Chondrocyte (in vitro differentiated cells): ENCODE measurements at regions not wholly inside any gene's neighbourhood (a gene's known extent, or its start where the extent isn't known, plus 50 kb on each side); places are given as distances from the start of the nearest gene placed in this dataset.
A peak's percentile ranks its signal among the peaks of the same experiment; 100 is the strongest.
"Not testable (repeated sequence)": the region's sequence is repeated elsewhere in the genome, so short reads cannot be mapped to it uniquely, and the experiment has no call there.

Experiments used
- DNase-seq: peaks from one replicate; pipeline ENCODE4 v3.0.0; 2021; ENCODE audit warnings: mixed read lengths, low spot score
- H3K27ac Mint-ChIP-seq: one replicate; pipeline ENCODE4 v1.8.0; 2021; ENCODE audit warnings: mild to moderate bottlenecking, moderate library complexity, mixed read lengths; ENCODE audit not compliant: unreplicated experiment
- H3K27me3 Mint-ChIP-seq: 2 replicates; pipeline ENCODE4 v1.8.0; 2021; ENCODE audit warnings: low read depth, mixed read lengths
- H3K36me3 Mint-ChIP-seq: 2 replicates; pipeline ENCODE4 v1.8.0; 2021; ENCODE audit warnings: low read depth, mixed read lengths
- H3K4me1 Mint-ChIP-seq: 2 replicates; pipeline ENCODE4 v1.8.0; 2021; ENCODE audit warnings: low read depth, mild to moderate bottlenecking, mixed read lengths
- H3K4me3 Mint-ChIP-seq: one replicate; pipeline ENCODE4 v1.8.0; 2021; ENCODE audit warnings: mild to moderate bottlenecking, moderate library complexity, mixed read lengths; ENCODE audit not compliant: unreplicated experiment
- H3K9me3 Mint-ChIP-seq: 2 replicates; pipeline ENCODE4 v1.8.0; 2021; ENCODE audit warnings: low read depth, mixed read lengths
- TF ChIP-seq, protein P1 (sequence below): fragments of 200-600 bp; sonication (generic); IDR thresholded peaks from 2 replicates; pipeline ENCODE4 v1.5.0; 2021; ENCODE audit warnings: antibody characterized with exemption, mild to moderate bottlenecking, moderate library complexity

DNA sequence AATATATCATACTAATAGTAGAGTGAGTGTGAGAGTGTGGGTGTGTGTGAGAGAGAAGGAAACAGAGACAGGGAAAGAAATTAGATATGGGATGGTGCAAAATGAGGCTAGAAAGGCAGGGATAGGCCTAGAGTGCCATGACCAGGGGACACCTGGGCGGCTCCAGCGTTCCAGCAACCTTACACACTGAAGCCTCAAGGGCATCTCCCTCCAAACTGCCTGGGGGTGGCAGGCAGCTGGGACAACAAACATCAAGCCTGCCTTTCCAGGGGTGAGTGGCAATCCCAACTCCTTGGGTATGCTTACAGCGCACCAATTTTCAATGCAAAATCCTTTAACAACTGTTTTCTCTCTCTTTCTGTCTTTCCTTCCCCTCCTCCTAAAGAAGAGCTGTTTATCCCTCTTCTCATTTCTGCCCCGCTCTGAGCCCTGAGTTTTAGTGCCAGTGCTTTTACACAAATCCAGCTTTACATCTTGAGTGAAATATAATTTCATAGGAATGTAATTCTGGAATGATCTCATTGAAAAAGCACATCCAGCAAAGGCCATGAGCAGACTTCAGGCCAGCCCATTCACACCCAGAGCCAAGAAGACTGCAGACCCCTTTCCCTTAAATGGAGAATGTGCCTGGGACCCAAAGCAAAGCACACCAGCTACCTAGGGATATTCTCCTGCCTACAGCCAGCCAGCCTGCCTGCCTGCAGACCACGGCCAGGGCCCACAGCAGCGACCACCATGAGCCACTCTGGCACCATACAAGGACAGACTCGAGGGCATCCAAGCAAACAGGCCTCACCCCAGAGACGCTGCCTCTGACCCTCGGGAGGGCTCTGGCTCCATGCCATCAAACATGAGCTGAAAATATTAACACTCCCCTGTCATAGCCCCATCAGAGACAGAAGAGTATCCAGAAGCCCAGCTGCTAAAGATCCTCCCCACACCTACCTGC, 90.3 kb downstream of the RPL27A start:
- Mint-ChIP-seq H3K27ac (peak overlapping the region; percentile 88), H3K36me3 (peaks cover 5% of the 10 kb centered on the region), H3K27me3 (no peaks in the 10 kb centered on the region), H3K4me3 (no peak overlapping the region), H3K4me1 (peaks cover 85% of the 10 kb centered on the region), H3K9me3 (no peaks in the 10 kb centered on the region)
- DNase-seq, result no peak
- TF ChIP-seq, protein P1, sequence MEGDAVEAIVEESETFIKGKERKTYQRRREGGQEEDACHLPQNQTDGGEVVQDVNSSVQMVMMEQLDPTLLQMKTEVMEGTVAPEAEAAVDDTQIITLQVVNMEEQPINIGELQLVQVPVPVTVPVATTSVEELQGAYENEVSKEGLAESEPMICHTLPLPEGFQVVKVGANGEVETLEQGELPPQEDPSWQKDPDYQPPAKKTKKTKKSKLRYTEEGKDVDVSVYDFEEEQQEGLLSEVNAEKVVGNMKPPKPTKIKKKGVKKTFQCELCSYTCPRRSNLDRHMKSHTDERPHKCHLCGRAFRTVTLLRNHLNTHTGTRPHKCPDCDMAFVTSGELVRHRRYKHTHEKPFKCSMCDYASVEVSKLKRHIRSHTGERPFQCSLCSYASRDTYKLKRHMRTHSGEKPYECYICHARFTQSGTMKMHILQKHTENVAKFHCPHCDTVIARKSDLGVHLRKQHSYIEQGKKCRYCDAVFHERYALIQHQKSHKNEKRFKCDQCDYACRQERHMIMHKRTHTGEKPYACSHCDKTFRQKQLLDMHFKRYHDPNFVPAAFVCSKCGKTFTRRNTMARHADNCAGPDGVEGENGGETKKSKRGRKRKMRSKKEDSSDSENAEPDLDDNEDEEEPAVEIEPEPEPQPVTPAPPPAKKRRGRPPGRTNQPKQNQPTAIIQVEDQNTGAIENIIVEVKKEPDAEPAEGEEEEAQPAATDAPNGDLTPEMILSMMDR, result no peak

- Mint-ChIP-seq H3K27ac (peak overlapping the region; percentile 88), H3K36me3 (peaks cover 5% of the 10 kb centered on the region), H3K9me3 (no peaks in the 10 kb centered on the region), H3K27me3 (no peaks in the 10 kb centered on the region), H3K4me3 (no peak overlapping the region), H3K4me1 (peaks cover 86% of the 10 kb centered on the region)
- TF ChIP-seq, protein P1, result no peak
- DNase-seq, result no peak
Observed at GRCh38 chr11:8773916-8774539, 91.4 kb downstream of the RPL27A start.

DNA sequence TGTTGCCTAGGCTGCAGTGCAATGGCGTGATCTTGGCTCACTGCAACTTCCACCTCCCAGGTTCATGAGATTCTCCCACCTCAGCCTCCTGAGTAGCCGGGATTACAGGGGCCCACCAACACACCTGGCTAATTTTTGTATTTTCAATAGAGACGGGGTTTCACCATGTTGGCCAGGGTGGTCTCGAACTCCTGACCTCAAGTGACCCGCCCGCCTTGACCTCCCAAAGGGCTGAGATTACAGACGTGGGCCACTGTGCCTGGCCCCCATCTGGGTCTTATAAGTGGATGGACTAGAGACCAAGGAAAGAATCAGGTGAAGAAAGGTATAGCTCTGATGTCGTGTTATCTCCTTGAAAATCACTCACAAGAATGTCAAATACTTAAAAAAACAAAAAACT, 92.3 kb downstream of the RPL27A start:
- not testable (repeated sequence) for DNase-seq, H3K36me3 Mint-ChIP-seq, H3K9me3 Mint-ChIP-seq, H3K27me3 Mint-ChIP-seq, H3K4me3 Mint-ChIP-seq
- Mint-ChIP-seq H3K4me1 (peaks cover 86% of the 10 kb centered on the region), H3K27ac (peak overlapping the region; percentile 84)

DNA sequence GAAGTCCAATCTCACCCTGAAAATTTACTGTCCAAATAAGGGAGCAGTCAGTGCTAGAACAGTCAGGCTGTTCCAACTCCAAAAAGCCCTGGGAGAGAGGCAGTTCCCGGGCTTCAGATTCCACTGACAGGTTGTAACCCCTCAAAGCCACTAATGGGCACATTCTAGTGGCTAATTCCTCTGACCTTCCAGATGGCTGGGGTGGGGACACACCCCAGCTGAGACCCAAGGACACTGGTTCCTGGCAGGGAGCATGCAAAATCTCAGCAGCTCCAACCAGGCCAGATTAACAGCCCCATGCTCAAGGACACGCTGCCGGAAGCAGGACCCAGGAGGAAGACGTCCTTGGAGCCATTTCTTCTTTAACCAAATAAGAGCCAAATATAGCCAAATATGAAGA, 92.7 kb downstream of the RPL27A start:
- H3K27ac Mint-ChIP-seq, result peak overlapping the region; percentile 84
- no peak for DNase-seq
- no peaks in the 10 kb centered on the region for H3K27me3 Mint-ChIP-seq
- peaks cover 7% of the 10 kb centered on the region for H3K36me3 Mint-ChIP-seq
- no peaks in the 10 kb centered on the region for H3K9me3 Mint-ChIP-seq
- no peak overlapping the region for H3K4me3 Mint-ChIP-seq
- peaks cover 87% of the 10 kb centered on the region for H3K4me1 Mint-ChIP-seq
- TF ChIP-seq, protein P1, result no peak

- Mint-ChIP-seq H3K36me3 (peaks cover 7% of the 10 kb centered on the region), H3K27ac (peak overlapping the region; percentile 84), H3K27me3 (no peaks in the 10 kb centered on the region), H3K4me3 (no peak overlapping the region), H3K4me1 (peaks cover 89% of the 10 kb centered on the region), H3K9me3 (no peaks in the 10 kb centered on the region)
- no peak for DNase-seq
- TF ChIP-seq, protein P1, result peak; percentile 24
Observed at GRCh38 chr11:8775734-8776133, 93.1 kb downstream of the RPL27A start.
